H1 (cell line): ENCODE measurements at regions not wholly inside any gene's neighbourhood (a gene's known extent, or its start where the extent isn't known, plus 50 kb on each side); places are given as distances from the start of the nearest gene placed in this dataset.

Experiments used
- CTCF ChIA-PET: fragments of 300-600 bp; sonication (Branson Sonifier 250); formaldehyde crosslinking; loops from one replicate; lab custom pipeline; 2021; ENCODE audit not compliant: partially characterized antibody; lab: Charles Lee
- POLR2A ChIA-PET: fragments of 300-600 bp; sonication (Branson Sonifier 250); formaldehyde crosslinking; loops from one replicate; lab custom pipeline; 2021; ENCODE audit warnings: inconsistent platforms; ENCODE audit not compliant: partially characterized antibody; lab: Charles Lee
- DNase-seq, 2 experiments: peaks; one replicate each; pipeline versions ENCODE4 v3.0.0 to v3.0.0-alpha.2; 2010 to 2022; ENCODE audit warnings: low spot score in 2 of 2, low read depth in 1 of 2, mixed read lengths in 1 of 2
- FAIRE-seq: peaks from 2 replicates; lab custom pipeline; 2011; peaks lifted over from hg19 to GRCh38; lab: Jason Lieb, UNC
- H2AFZ ChIP-seq: 2 replicates; pipeline ENCODE4 v1.8.1; 2012; ENCODE audit warnings: low read length, inconsistent platforms
- H2AK5ac ChIP-seq: 2 replicates; pipeline ENCODE4 v1.6.1; 2013; ENCODE audit warnings: low read depth, low read length
- H2BK120ac ChIP-seq: replicated peaks from 2 replicates; pipeline ENCODE3; 2013; ENCODE audit warnings: low read depth, low read length, inconsistent platforms
- H2BK12ac ChIP-seq: 2 replicates; pipeline ENCODE4 v1.6.1; 2013; ENCODE audit warnings: low read depth, low read length
- H2BK15ac ChIP-seq: 2 replicates; pipeline ENCODE4 v1.6.1; 2013; ENCODE audit warnings: low read length
- H2BK20ac ChIP-seq: 2 replicates; pipeline ENCODE4 v1.6.1; 2013; ENCODE audit warnings: low read length
- H2BK5ac ChIP-seq: 2 replicates; pipeline ENCODE4 v1.6.1; 2013; ENCODE audit warnings: low read depth, low read length
- H3K14ac ChIP-seq: 2 replicates; pipeline ENCODE4 v1.6.1; 2013; ENCODE audit warnings: inconsistent platforms; ENCODE audit not compliant: insufficient read length
- H3K18ac ChIP-seq: 2 replicates; pipeline ENCODE4 v1.6.1; 2013; ENCODE audit warnings: low read length; ENCODE audit errors: extremely low read depth
- H3K23ac ChIP-seq: 2 replicates; pipeline ENCODE4 v1.6.1; 2013; ENCODE audit warnings: inconsistent platforms; ENCODE audit not compliant: insufficient read length
- H3K23me2 ChIP-seq: 2 replicates; pipeline ENCODE4 v1.6.1; 2013; ENCODE audit warnings: low read depth, low read length
- H3K27ac ChIP-seq: 2 replicates; pipeline ENCODE4 v1.6.1; 2011; ENCODE audit warnings: low read depth, low read length, inconsistent platforms
- H3K27me3 ChIP-seq, 4 experiments: replicated peaks in 1 of 4; 1 replicate in 1 of 4; 2 replicates in 3 of 4; pipeline versions ENCODE4 v1.6.1 to v1.8.1; 2011 to 2013; ENCODE audit warnings: low read length in 3 of 4, mild to moderate bottlenecking in 3 of 4, inconsistent platforms in 2 of 4, mixed read lengths in 2 of 4, moderate library complexity in 1 of 4; ENCODE audit not compliant: control insufficient read depth in 3 of 4, insufficient read depth in 3 of 4; ENCODE audit errors: extremely low read depth in 1 of 4
- H3K36me3 ChIP-seq, 4 experiments: 2 replicates each; pipeline versions ENCODE4 v1.6.1 to v1.8.1; 2011 to 2013; ENCODE audit warnings: mild to moderate bottlenecking in 4 of 4, low read length in 3 of 4, moderate library complexity in 2 of 4, control low read depth in 1 of 4, inconsistent platforms in 1 of 4; ENCODE audit not compliant: insufficient read depth in 4 of 4, control insufficient read depth in 2 of 4
- H3K4ac ChIP-seq: replicated peaks from 2 replicates; pipeline ENCODE3; 2013; ENCODE audit warnings: low read length, low read depth, mixed read lengths, inconsistent platforms; ENCODE audit not compliant: insufficient read length
- H3K4me1 ChIP-seq, 4 experiments: replicated peaks in 1 of 4; 1 replicate in 1 of 4; 2 replicates in 3 of 4; pipeline versions ENCODE4 v1.6.1 to v1.8.1; 2011 to 2013; ENCODE audit warnings: low read length in 3 of 4, inconsistent platforms in 2 of 4, mixed read lengths in 1 of 4; ENCODE audit not compliant: insufficient read depth in 4 of 4, control insufficient read depth in 3 of 4
- H3K4me2 ChIP-seq, 2 experiments: 2 replicates each; pipeline versions ENCODE4 v1.6.1 to v1.8.1; 2011 to 2013; ENCODE audit warnings: low read depth in 2 of 2, low read length in 2 of 2, control low read depth in 1 of 2, inconsistent platforms in 1 of 2, mild to moderate bottlenecking in 1 of 2; ENCODE audit not compliant: insufficient read depth in 1 of 2
- H3K4me3 ChIP-seq, 4 experiments: fragments of 200-600, 300-600 bp in 1 of 4; sonication (generic), shearing (Covaris generic), sonication (Bioruptor Twin) in 1 of 4; 2 replicates each; pipeline versions ENCODE4 v1.5.1 to v1.8.1; 2011 to 2016; ENCODE audit warnings: low read length in 4 of 4, low read depth in 3 of 4, control low read depth in 2 of 4, inconsistent platforms in 2 of 4, mild to moderate bottlenecking in 2 of 4, mixed read lengths in 1 of 4, moderate library complexity in 1 of 4; ENCODE audit not compliant: insufficient read depth in 2 of 4; ENCODE audit errors: extremely low read depth in 1 of 4
- H3K56ac ChIP-seq: replicated peaks from 2 replicates; pipeline ENCODE3; 2013; ENCODE audit warnings: low read depth, mild to moderate bottlenecking, mixed read lengths, low read length, inconsistent platforms; ENCODE audit not compliant: insufficient read length
- H3K79me1 ChIP-seq: 2 replicates; pipeline ENCODE4 v1.6.1; 2013; ENCODE audit warnings: low read depth, low read length, control low read depth
- H3K79me2 ChIP-seq, 2 experiments: 2 replicates each; pipeline versions ENCODE4 v1.6.1 to v1.8.1; 2012 to 2013; ENCODE audit warnings: low read length in 2 of 2, mild to moderate bottlenecking in 2 of 2, inconsistent platforms in 1 of 2; ENCODE audit not compliant: insufficient read depth in 2 of 2, control insufficient read depth in 1 of 2
- H3K9ac ChIP-seq, 4 experiments: replicated peaks in 1 of 4; 1 replicate in 1 of 4; 2 replicates in 3 of 4; pipeline versions ENCODE4 v1.6.1 to v1.8.1; 2011 to 2013; ENCODE audit warnings: low read depth in 3 of 4, low read length in 3 of 4, control low read depth in 2 of 4, mild to moderate bottlenecking in 2 of 4, moderate library complexity in 2 of 4, inconsistent platforms in 1 of 4; ENCODE audit errors: extremely low read depth in 1 of 4
- H3K9me3 ChIP-seq, 2 experiments: 2 replicates each; pipeline versions ENCODE4 v1.6.1 to v1.8.1; 2012 to 2013; ENCODE audit warnings: mild to moderate bottlenecking in 2 of 2, moderate library complexity in 2 of 2, control low read depth in 1 of 2, inconsistent platforms in 1 of 2, low read depth in 1 of 2, low read length in 1 of 2, mixed read lengths in 1 of 2; ENCODE audit not compliant: insufficient read depth in 2 of 2
- H4K20me1 ChIP-seq, 2 experiments: replicated peaks in 1 of 2; 2 replicates each; pipeline versions ENCODE3 to v1.8.1; 2011 to 2013; ENCODE audit warnings: inconsistent platforms in 2 of 2, low read length in 2 of 2, mild to moderate bottlenecking in 1 of 2; ENCODE audit not compliant: insufficient read depth in 2 of 2, control insufficient read depth in 1 of 2
- H4K5ac ChIP-seq: 2 replicates; pipeline ENCODE4 v1.6.1; 2013; ENCODE audit warnings: low read length, low read depth, mixed read lengths, inconsistent platforms; ENCODE audit not compliant: insufficient read length
- H4K8ac ChIP-seq: 2 replicates; pipeline ENCODE4 v1.8.0; 2013; ENCODE audit warnings: mild to moderate bottlenecking, moderate library complexity, low read length, inconsistent platforms; ENCODE audit not compliant: insufficient read depth; ENCODE audit errors: extremely low read depth
- H4K91ac ChIP-seq: replicated peaks from 2 replicates; pipeline ENCODE3; 2013; ENCODE audit warnings: low read length, mixed read lengths, inconsistent platforms; ENCODE audit not compliant: insufficient read length
- BRCA1 ChIP-seq: IDR thresholded peaks from 2 replicates; pipeline ENCODE4 v1.6.1; 2012; ENCODE audit warnings: low read depth, low read length, improper control_type of control experiment
- CHD2 ChIP-seq: IDR thresholded peaks from 2 replicates; pipeline ENCODE4 v1.6.1; 2012; ENCODE audit warnings: low read length, improper control_type of control experiment
- EGR1 ChIP-seq: IDR thresholded peaks from 2 replicates; pipeline ENCODE4 v1.6.1; 2011; ENCODE audit warnings: low read depth, low read length, borderline replicate concordance
- EZH2 ChIP-seq: fragments of 200-600 bp; sonication (generic); IDR thresholded peaks from 2 replicates; pipeline ENCODE4 v1.7.1; 2012; ENCODE audit warnings: low read depth, mild to moderate bottlenecking, moderate library complexity, low read length, inconsistent platforms; ENCODE audit not compliant: severe bottlenecking
- GTF2F1 ChIP-seq: IDR thresholded peaks from 2 replicates; pipeline ENCODE4 v1.6.1; 2012; ENCODE audit warnings: low read depth, low read length, improper control_type of control experiment, borderline replicate concordance
- HDAC6 ChIP-seq: IDR thresholded peaks from one replicate; pipeline ENCODE4 v1.7.1; 2012; ENCODE audit warnings: low read depth, mild to moderate bottlenecking, inconsistent platforms, low read length, moderate library complexity
- KDM1A ChIP-seq: fragments of 200-600, 300-600 bp; sonication (generic); IDR thresholded peaks from 2 replicates; pipeline ENCODE4 v1.7.1; 2016; ENCODE audit warnings: mild to moderate bottlenecking, low read length, borderline replicate concordance
- KDM4A ChIP-seq: IDR thresholded peaks from one replicate; pipeline ENCODE4 v1.7.1; 2012; ENCODE audit warnings: low read depth, mild to moderate bottlenecking, moderate library complexity, low read length, inconsistent platforms; ENCODE audit not compliant: severe bottlenecking
- POLR2A ChIP-seq, 2 experiments: IDR thresholded peaks; 1 replicate in 1 of 2; 2 replicates in 1 of 2; pipeline ENCODE4 v1.6.1; 2011; ENCODE audit warnings: low read depth in 2 of 2, low read length in 2 of 2, mild to moderate bottlenecking in 2 of 2; ENCODE audit errors: control extremely low read depth in 1 of 2
- RBBP5 ChIP-seq: IDR thresholded peaks from 2 replicates; pipeline ENCODE4 v1.7.1; 2012; ENCODE audit warnings: low read depth, mild to moderate bottlenecking, inconsistent platforms, low read length, moderate library complexity, borderline replicate concordance
- SAP30 ChIP-seq: fragments of 300-600 bp; sonication (generic); IDR thresholded peaks from 2 replicates; pipeline ENCODE4 v1.7.1; 2012; ENCODE audit warnings: low read length, moderate library complexity, mild to moderate bottlenecking, inconsistent platforms; ENCODE audit not compliant: insufficient read depth, insufficient replicate concordance
- SIN3A ChIP-seq, 2 experiments: IDR thresholded peaks in 1 of 2; conservative IDR thresholded peaks in 1 of 2; 2 replicates each; pipeline ENCODE4 v1.6.1; 2011 to 2012; ENCODE audit warnings: low read length in 2 of 2, improper control_type of control experiment in 1 of 2, low read depth in 1 of 2, mild to moderate bottlenecking in 1 of 2
- WGBS, 2 experiments: shearing (Covaris generic) in 1 of 2; methylation state at CpG; one replicate each; pipeline versions ENCODE4 v1.1.6 to v1.1.7; 2013 to 2015; ENCODE audit warnings: low lambda C conversion rate in 2 of 2, mixed read lengths in 2 of 2, inconsistent platforms in 1 of 2, low coverage in 1 of 2, missing lambda C conversion rate in 1 of 2; ENCODE audit not compliant: insufficient replicate concordance in 2 of 2, insufficient coverage in 1 of 2, insufficient read length in 1 of 2; ENCODE audit errors: extremely low coverage in 1 of 2, missing lambda C conversion rate in 1 of 2; 5-methylcytosine and 5-hydroxymethylcytosine counted together
- TF ChIP-seq, protein P1 (sequence below): IDR thresholded peaks from 2 replicates; pipeline ENCODE4 v1.6.1; 2012; ENCODE audit warnings: inconsistent platforms

DNA sequence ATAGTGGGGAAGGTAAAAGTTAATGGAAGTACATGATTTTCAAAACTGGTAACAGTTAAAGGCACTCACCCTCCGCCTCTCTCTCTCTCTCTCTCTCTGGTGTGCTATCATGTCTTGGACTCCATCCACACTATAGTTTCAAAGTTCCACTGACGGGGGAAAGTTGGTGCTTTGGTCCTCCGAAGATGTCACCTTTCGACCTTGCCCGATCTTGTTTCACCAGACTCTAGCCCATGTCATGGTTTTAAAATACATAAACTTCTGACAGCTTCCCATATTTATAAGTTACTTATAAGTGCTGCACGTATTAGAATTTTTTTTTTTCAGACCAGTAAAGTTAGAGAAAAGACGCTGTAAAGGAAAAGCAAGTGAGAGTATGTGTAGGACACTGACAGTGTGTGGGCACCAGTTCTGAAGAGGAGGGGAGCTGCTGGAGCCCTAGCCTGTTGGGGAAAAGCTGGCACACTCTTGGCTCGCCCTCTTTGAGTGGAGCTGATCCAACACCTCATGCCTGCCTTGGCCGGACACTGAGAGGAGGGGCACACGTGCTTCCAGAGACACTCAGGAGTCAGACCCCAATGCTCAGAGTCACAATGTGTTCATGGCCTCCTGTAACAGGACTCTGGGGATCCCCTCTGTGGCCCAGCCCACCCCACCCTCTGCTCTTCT lies 200.5 kb upstream of the TPM1 start:
- no peaks in the 10 kb centered on the region for H4K20me1 ChIP-seq
- FAIRE-seq (no peak), DNase-seq (no peak)
- no peak overlapping the region for H2BK20ac ChIP-seq
- no peak overlapping the region for H2AFZ ChIP-seq
- no peak overlapping the region for H4K91ac ChIP-seq
- H3K18ac ChIP-seq: no peak overlapping the region
- no peak overlapping the region for H2BK12ac ChIP-seq
- WGBS, 2 experiments: 84% methylated on average over 10 of the region's 10 CpGs; no CpG with 5 or more reads in 1 of the 2 experiments
- peaks cover 0 to 3% (median 2%) of the 10 kb centered on the region in 4 experiments; a peak in 3 of 7 replicates for H3K4me1 ChIP-seq
- no peak overlapping the region for H4K5ac ChIP-seq
- no peaks in the 10 kb centered on the region for H3K79me1 ChIP-seq
- no peak overlapping the region for H3K27ac ChIP-seq
- CTCF ChIA-PET: interaction anchor here (0.6 kb wide), 2 partner anchors 302 to 1674 kb away, joined by 3 to 7 read pairs; no protein-coding TSS in a partner anchor
- H3K9me3 ChIP-seq: no peaks in the 10 kb centered on the region
- no peak overlapping the region for H2BK120ac ChIP-seq
- POLR2A ChIA-PET: interaction anchor here (0.9 to 12.8 kb wide), 3 partner anchors 8 to 203 kb away, joined by 3 to 195 read pairs (median 5); partner anchors contain the start of gene TPM1
- no peak overlapping the region for H3K9ac ChIP-seq
- no peak overlapping the region for H4K8ac ChIP-seq
- H2BK5ac ChIP-seq: no peak overlapping the region
- H3K56ac ChIP-seq: no peak overlapping the region
- no peak overlapping the region for H3K14ac ChIP-seq
- no peaks in the 10 kb centered on the region for H3K23me2 ChIP-seq
- H3K36me3 ChIP-seq: 0 out of 8 replicates have a peak, but pooled peaks cover 0 to 5% (median 0%) of the 10 kb centered on the region in 4 experiments
- H3K4me3 ChIP-seq: no peak overlapping the region
- no peak overlapping the region for H2BK15ac ChIP-seq
- H3K79me2 ChIP-seq: no peaks in the 10 kb centered on the region
- H2AK5ac ChIP-seq: no peak overlapping the region
- H3K4ac ChIP-seq: no peak overlapping the region
- no peak overlapping the region for H3K23ac ChIP-seq
- H3K27me3 ChIP-seq: no peaks in the 10 kb centered on the region
- H3K4me2 ChIP-seq: no peak overlapping the region
- TF ChIP-seq SAP30 (no peak), SIN3A (conservative IDR thresholded peaks at IDR 0.05 in 1 of 2, IDR thresholded peaks at IDR 0.05 in 1 of 2; ENCODE audit: low read depth in 1 of 2, low read length in 2 of 2) (no peak), KDM1A (no peak), GTF2F1 (no peak), KDM4A (no peak), RBBP5 (no peak), BRCA1 (no peak), EGR1 (no peak), EZH2 (no peak), CHD2 (no peak), POLR2A (IDR thresholded peaks at IDR 0.05; ENCODE audit: control extremely low read depth in 1 of 2, low read depth in 2 of 2, low read length in 2 of 2) (no peak), HDAC6 (no peak)
- TF ChIP-seq, protein P1, sequence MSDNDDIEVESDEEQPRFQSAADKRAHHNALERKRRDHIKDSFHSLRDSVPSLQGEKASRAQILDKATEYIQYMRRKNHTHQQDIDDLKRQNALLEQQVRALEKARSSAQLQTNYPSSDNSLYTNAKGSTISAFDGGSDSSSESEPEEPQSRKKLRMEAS: no peak
